NCI-H2227 (cell line): ENCODE measurements at regions not wholly inside any gene's neighbourhood (a gene's known extent, or its start where the extent isn't known, plus 50 kb on each side); places are given as distances from the start of the nearest gene placed in this dataset.

Experiments
- DNase-seq: peaks from one replicate; lab custom pipeline; 2025; ENCODE audit not compliant: unreplicated experiment; lab: John Stamatoyannopoulos, UW

DNA sequence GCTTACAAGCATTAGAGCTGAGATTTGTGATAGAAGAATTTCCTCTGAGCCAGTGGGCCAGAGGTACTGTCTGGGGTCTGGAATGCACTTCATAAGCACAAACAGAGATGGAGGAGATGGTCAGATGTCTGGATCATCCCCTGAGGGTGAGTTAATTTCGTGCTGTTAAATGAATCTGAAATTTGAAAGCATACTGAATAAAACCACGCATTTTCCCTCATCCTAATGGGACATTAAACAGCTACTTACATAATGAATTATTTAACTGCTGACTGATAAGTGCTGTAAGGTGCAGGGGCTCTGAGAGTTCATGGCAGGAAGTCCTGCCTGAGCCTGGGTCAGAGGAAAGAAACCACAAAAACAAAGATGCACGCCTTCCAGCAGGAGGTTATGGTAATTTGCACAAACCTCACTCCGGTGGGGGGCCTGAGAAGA is 136.3 kb upstream of the XYLT1 start:
- DNase-seq = no peak

GRCh38 chr16:17606460-17606859 is 135.7 kb upstream of the XYLT1 start:
- no peak for DNase-seq

GRCh38 chr16:17605784-17606183 is 135.0 kb upstream of the XYLT1 start:
- no peak for DNase-seq

GRCh38 chr16:17603626-17604025 is 132.9 kb upstream of the XYLT1 start:
- no peak for DNase-seq

DNA sequence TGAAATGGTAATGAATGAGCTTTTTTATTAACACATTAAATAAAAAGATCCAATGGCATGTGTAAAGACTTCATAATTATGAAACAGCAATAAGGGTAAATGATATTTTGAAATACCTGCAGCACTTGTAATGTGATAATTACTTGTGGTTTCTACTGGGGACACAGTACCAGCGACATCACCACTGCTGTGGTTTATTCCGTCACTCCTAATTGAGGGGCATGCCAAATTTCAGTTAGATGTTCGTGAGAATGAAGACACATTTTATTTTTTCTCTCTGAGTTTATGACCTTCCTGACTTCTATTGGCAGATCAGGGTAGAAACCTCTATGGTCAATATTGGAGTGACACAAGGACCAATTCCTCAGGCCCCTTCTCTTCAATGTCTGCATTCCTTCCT is 131.9 kb upstream of the XYLT1 start:
- no peak for DNase-seq

- DNase-seq = no peak
These were observed 128.2 kb upstream of the XYLT1 start for GRCh38 chr16:17598968-17599367.

DNA sequence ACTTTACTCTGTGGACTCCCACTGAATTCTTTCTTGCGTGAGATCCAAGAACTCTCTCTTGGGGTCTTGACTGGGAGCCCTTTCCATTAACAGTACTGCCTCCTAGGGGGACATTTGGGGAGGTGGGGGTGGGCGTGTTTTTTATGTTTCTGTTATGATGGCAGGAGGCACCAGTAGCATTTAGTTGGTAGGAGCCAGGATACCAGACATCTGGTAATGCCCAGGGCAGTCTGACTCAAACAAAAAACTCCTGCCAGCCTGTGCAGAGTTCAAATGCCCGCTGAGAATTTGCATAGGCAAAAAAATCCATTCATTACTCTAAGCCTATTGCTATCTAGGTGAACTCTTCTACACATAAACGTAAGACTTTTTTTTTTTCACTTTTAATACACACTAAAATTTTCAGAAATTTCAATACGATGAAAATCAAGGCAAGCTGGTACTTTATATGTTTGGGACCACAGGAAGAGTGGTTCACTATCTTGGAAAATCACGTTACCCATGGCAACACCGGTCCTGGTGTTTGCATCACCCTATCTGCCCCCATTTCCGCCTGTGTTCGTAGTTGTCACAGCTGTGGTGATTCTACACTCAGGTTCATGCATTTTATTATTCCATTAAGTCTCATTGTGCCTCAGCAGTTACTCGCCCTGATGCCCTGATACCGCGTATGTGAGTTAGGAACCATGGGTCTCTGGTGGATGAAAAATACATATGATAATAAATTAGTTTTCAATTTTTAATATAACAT is 121.1 kb upstream of the XYLT1 start:
- no peak for DNase-seq

GRCh38 chr16:17590711-17591654 is 120.2 kb upstream of the XYLT1 start:
- no peak for DNase-seq

- DNase-seq = no peak
These were observed 119.1 kb upstream of the XYLT1 start for GRCh38 chr16:17589898-17590297.

- no peak for DNase-seq
These were observed 114.8 kb upstream of the XYLT1 start for GRCh38 chr16:17585449-17586074.

DNA sequence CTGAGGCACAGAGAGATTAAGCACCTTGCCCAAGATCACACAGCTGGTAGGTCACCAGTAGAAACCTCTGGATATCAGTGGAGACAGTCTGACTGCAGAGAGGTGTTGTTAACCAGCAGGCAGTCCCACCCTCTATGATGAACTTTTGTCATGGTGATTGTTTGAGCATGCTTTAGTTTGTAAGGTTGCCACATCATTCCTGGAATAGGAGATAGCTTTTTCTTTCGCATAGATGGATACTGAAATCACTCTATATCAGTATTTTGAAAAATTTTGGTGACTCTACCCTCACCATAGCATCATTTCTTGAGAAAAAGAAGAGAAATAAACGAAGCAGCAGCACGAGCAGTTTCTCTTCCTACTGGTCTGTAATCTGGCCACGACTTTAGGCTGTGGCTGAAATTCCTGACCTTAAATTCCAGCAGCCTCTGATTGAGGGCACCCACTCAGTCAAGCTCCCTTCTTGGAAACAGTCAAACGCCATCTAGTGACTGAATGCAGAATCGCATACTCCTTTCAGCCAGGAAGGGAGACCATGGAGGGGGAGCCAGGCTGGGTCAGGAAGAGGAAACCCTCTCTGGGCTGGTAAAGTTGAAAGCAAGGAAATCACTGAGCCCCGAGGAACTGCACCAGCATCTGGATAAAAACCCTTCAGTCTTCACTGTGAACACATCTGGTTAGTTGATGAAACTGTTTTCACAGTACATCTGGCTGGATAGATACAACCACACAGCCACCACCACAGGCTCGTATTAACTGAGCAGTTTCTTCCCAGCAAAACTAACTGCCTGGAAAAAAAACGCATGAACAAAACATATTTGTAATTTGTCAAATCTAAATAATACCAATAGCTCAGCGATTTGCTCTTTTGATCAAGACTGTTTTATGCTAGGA is 108.5 kb upstream of the XYLT1 start:
- peak; percentile 81 for DNase-seq

DNA sequence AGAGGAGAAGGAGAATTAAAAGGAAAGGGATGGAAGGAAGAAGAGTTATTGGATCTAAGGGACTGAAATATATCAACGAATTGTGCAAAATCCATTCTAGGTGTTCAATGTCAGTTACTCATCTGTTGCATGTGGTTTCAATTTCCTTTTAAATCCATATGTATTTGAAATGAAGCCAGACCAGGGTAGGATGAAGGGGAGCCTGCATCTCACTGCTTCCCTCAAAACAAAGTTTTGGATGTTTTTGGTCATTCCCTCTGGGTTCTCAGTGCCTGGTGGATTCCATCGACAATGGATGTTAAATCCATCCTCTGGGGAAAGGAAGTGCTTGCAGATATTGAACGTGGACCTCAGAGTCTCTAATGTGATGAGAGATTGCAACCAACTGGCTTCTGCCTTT is 103.5 kb upstream of the XYLT1 start:
- DNase-seq = no peak

GRCh38 chr16:17572145-17572544 is 101.4 kb upstream of the XYLT1 start:
- no peak for DNase-seq

DNA sequence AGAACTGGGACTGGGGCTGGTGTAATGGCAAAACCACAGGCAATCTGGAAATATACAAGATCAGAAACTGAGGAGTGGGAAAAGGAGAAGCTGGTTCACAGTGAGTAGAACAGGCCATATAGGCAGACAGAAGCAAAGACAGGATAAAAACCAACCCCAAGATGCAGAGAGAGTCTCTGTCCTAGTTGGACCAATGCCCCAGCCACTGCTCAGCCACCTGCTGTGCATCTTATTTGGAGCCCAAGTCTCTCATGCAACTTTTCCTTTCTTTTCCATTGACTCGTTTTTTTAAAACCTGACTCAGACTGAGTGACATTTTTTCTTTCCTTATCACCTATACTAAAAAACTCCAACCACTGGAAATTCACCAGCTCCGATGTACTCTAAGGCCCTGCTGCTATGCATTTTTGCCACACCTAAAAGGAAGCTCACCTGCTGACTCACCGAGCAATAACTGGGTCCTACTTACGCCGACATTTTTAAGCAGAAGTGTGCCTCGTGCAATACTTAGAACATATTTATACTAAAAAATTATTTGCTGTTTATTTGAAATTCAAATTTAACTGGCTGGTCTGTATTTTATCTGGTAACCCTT is 100.8 kb upstream of the XYLT1 start:
- no peak for DNase-seq

GRCh38 chr16:17568239-17568638 is 97.5 kb upstream of the XYLT1 start:
- no peak for DNase-seq

DNA sequence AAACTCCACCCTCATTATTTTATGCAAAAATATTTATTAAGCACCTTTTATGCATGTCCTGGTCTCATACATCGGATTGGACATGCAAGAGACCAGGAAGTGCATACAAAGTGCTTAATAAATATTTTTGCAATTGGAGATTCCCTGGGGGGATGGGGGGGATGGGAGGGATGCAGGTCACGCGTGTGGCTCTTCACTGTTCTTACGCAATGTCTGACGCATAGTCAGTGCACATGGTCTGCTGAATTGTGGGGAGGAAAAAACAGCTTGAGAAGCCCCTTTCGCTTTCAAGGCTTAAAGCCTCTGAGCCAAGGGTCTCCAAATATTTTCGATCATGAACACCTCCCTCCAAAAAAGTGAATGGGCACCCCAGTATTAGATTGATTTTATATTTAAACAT is 96.7 kb upstream of the XYLT1 start:
- DNase-seq = no peak

- no peak for DNase-seq
These were observed 96.1 kb upstream of the XYLT1 start for GRCh38 chr16:17566656-17567450.

- DNase-seq = no peak
These were observed 95.3 kb upstream of the XYLT1 start for GRCh38 chr16:17566075-17566474.

DNA sequence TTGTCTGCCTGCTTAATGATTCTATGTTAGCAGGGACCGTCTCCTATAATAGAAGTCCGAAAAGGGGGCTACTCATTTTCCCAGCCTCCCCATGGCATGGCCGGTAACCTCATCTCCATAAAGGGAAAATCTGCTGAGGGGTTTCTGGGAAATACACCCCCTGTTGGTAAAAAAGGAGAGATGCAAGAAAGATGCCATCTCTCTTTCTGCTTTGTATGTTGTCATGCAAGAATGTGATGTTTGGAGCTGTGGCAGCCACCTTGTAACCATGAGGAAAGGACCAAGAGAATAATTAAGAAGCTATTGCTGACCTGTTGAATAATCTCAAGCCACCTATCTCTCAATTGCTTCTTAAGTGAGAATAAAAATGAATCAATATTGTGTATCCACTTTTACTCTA is 94.8 kb upstream of the XYLT1 start:
- no peak for DNase-seq

DNA sequence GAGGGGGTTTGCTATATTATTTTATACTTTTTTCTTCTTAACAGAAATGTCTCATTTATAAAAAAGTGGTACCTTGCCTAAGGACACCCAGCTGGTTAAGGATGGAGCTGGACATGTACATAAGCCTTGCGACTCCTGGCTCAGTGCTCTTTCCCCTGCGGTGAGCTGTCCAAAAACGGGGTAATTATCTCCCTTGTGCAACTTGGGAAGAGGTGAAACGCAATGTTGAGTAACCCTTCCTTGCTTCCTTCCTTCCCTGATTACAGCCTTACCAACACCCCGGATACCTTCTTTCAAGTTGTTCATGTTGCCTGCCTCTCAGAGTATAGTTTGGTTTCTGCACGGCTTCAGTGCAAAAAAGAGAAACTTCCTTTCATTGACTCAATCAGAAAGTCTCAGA is 94.1 kb upstream of the XYLT1 start:
- no peak for DNase-seq
